K562 (cell line): ENCODE measurements at regions not wholly inside any gene's neighbourhood (a gene's known extent, or its start where the extent isn't known, plus 50 kb on each side); places are given as distances from the start of the nearest gene placed in this dataset.

Experiments used
- CTCF ChIP-seq, 3 experiments: IDR thresholded peaks in 2 of 3; conservative IDR thresholded peaks in 1 of 3; 2 replicates each; pipeline ENCODE4 v1.5.1; 2011 to 2012; ENCODE audit warnings: low read length in 3 of 3, mild to moderate bottlenecking in 3 of 3, control low read depth in 2 of 3, improper control_type of control experiment in 1 of 3, inconsistent platforms in 1 of 3, low read depth in 1 of 3, mixed read lengths in 1 of 3, moderate library complexity in 1 of 3; ENCODE audit not compliant: insufficient read depth in 2 of 3
- FOS ChIP-seq: IDR thresholded peaks from 3 replicates; pipeline ENCODE4 v1.6.1; 2011; ENCODE audit not compliant: insufficient read length; ENCODE audit errors: extremely low read depth
- RAD21 ChIP-seq, 2 experiments: fragments of 250-450 bp in 1 of 2; fragments of 450-650 bp in 1 of 2; sonication (Bioruptor Pico) in 1 of 2; formaldehyde crosslinking in 1 of 2; IDR thresholded peaks in 1 of 2; conservative IDR thresholded peaks in 1 of 2; 2 replicates each; pipeline versions ENCODE4 v1.4.0 to v1.8.0; 2020 to 2022; ENCODE audit warnings: mild to moderate bottlenecking in 2 of 2, moderate library complexity in 1 of 2
- USF2 ChIP-seq: sonication (generic); formaldehyde crosslinking; IDR thresholded peaks from 2 replicates; pipeline ENCODE4 v1.5.0; 2020; ENCODE audit warnings: missing genetic modification reagents
- ZNF639 ChIP-seq, 2 experiments: fragments of 200-800 bp in 1 of 2; sonication (Bioruptor generic) in 1 of 2; sonication (generic) in 1 of 2; formaldehyde crosslinking in 1 of 2; IDR thresholded peaks in 1 of 2; conservative IDR thresholded peaks in 1 of 2; 2 replicates each; pipeline versions ENCODE4 v1.5.0 to v1.6.1; 2016 to 2020; ENCODE audit warnings: missing compliant biosample characterization in 1 of 2, missing genetic modification characterization in 1 of 2, missing genetic modification reagents in 1 of 2

GRCh38 chr13:18948012-18948663 lies 233.5 kb downstream of the TUBA3C start:
- no peak for TF ChIP-seq RAD21 (CRISPR knock-in tag; conservative IDR thresholded peaks at IDR 0.05 in 1 of 2, IDR thresholded peaks at IDR 0.05 in 1 of 2)
- TF ChIP-seq CTCF (IDR thresholded peaks at IDR 0.05 in 2 of 3, conservative IDR thresholded peaks at IDR 0.05 in 1 of 3; ENCODE audit: insufficient read depth in 2 of 3, low read depth in 1 of 3, low read length in 3 of 3), result no peak
- TF ChIP-seq FOS, result no peak
- no peak for TF ChIP-seq USF2 (CRISPR knock-in tag)
- no peak for TF ChIP-seq ZNF639 (CRISPR knock-in tag; conservative IDR thresholded peaks at IDR 0.05 in 1 of 2, IDR thresholded peaks at IDR 0.05 in 1 of 2)
